ENCODE measurements at regions not wholly inside any gene's neighbourhood (a gene's known extent, or its start where the extent isn't known, plus 50 kb on each side); places are given as distances from the start of the nearest gene placed in this dataset.

DNA sequence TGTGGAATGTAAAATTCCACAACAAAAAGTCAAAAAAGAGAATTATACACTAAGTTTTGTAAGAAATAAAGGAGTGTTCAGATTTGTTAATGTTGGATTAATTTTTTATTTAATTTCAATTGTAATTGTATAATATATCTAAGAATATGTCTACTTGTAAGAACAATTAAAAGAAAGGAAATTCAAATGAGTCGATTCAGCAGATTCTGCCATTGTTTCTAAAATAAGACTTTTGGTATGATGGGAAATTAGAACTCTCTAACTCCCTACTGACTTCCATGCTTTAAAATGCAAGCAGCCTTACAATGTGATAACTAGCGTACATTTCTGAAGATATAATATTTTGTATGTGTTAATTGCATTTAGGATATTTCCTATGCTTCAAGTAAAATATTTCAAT, 395.9 kb upstream of the ZNF717 start:
- no peak overlapping the region for H3K4me2 ChIP-seq (ENCODE audit: insufficient read depth, low read length, poor library complexity, severe bottlenecking)
- no peaks in the 10 kb centered on the region for H3K4me1 ChIP-seq (ENCODE audit: control insufficient read depth in 2 of 2, insufficient read depth in 1 of 2, low read depth in 1 of 2, low read length in 2 of 2)
- no peak overlapping the region for H2AFZ ChIP-seq (ENCODE audit: low read length)
- no peaks in the 10 kb centered on the region for H3K27me3 ChIP-seq (ENCODE audit: control insufficient read depth in 3 of 3, insufficient read depth in 3 of 3, low read depth in 1 of 3, low read length in 3 of 3)
- H3K36me3 ChIP-seq (replicated peaks in 1 of 2; ENCODE audit: control insufficient read depth in 2 of 2, insufficient read depth in 2 of 2, low read length in 2 of 2), result no peaks in the 10 kb centered on the region
- no peak overlapping the region for H4K8ac ChIP-seq (ENCODE audit: low read depth, low read length)
- no peak overlapping the region for H3K27ac ChIP-seq (replicated peaks; ENCODE audit: low read length)
- WGBS, 2 donors (ENCODE audit: extremely low coverage in 2 of 2, insufficient read length in 2 of 2, insufficient replicate concordance in 1 of 2), result no CpG with 5 or more reads among the region's 2 CpGs
- no peak overlapping the region for H2AK5ac ChIP-seq (ENCODE audit: low read depth, low read length)
- no peak for DNase-seq (ENCODE audit: low spot score)
- H3K14ac ChIP-seq (ENCODE audit: low read length), result no peak overlapping the region
- H3K79me1 ChIP-seq (ENCODE audit: low read depth, low read length), result no peaks in the 10 kb centered on the region
- no peak overlapping the region for H2BK15ac ChIP-seq (ENCODE audit: low read length)
- H4K91ac ChIP-seq (ENCODE audit: low read depth, low read length, poor library complexity), result no peak overlapping the region
- no peak overlapping the region for H2BK12ac ChIP-seq (ENCODE audit: low read length)
- H3K4me3 ChIP-seq (ENCODE audit: low read length in 2 of 2), result no peak overlapping the region
- H3K4ac ChIP-seq (ENCODE audit: low read length), result no peak overlapping the region
- H3K9me3 ChIP-seq (replicated peaks in 1 of 2; ENCODE audit: control insufficient read depth in 2 of 2, insufficient read depth in 1 of 2, low read depth in 1 of 2, low read length in 2 of 2), result no peaks in the 10 kb centered on the region
- no peak overlapping the region for H3K18ac ChIP-seq (ENCODE audit: low read length)
- no peak overlapping the region for H3K9ac ChIP-seq (ENCODE audit: low read depth, low read length, poor library complexity)
- H3K23ac ChIP-seq (ENCODE audit: low read depth, low read length, poor library complexity), result no peak overlapping the region
- H2BK5ac ChIP-seq (ENCODE audit: low read length), result no peak overlapping the region
- H2BK120ac ChIP-seq (ENCODE audit: low read depth, low read length), result no peak overlapping the region

DNA sequence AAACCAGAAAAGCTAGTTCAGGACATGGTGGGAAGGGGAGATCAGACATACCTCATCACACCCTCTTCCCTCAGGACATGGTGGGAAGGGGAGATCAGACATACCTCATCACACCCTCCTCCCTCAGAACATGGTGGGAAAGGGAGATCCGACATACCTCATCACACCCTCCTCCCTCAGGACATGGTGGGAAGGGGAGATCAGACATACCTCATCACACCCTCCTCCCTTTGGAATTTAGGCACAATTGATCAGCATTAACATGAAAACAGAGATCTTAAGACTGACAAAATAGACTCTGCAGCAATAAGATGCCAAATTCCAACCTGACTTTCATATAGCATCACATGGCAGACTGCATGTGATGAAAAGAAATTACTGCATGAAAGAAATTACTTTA, 412.7 kb upstream of the ZNF717 start:
- WGBS, 2 donors (ENCODE audit: extremely low coverage in 2 of 2, insufficient read length in 2 of 2, insufficient replicate concordance in 1 of 2), result no CpG with 5 or more reads among the region's 1 CpG
- Histone ChIP-seq H2AFZ (ENCODE audit: low read length) (no peak overlapping the region), H4K8ac (ENCODE audit: low read depth, low read length) (peak overlapping the region; percentile 82), H2AK5ac (ENCODE audit: low read depth, low read length) (no peak overlapping the region), H3K4me3 (ENCODE audit: low read length in 2 of 2) (no peak overlapping the region), H3K4ac (ENCODE audit: low read length) (no peak overlapping the region), H3K18ac (ENCODE audit: low read length) (no peak overlapping the region), H2BK12ac (ENCODE audit: low read length) (no peak overlapping the region), H3K27ac (replicated peaks; ENCODE audit: low read length) (no peak overlapping the region), H4K91ac (ENCODE audit: low read depth, low read length, poor library complexity) (peak overlapping the region; percentile 85), H3K4me1 (ENCODE audit: control insufficient read depth in 2 of 2, insufficient read depth in 1 of 2, low read depth in 1 of 2, low read length in 2 of 2) (peaks cover 0 to 2% of the 10 kb centered on the region in 2 donors), H2BK15ac (ENCODE audit: low read length) (no peak overlapping the region), H2BK120ac (ENCODE audit: low read depth, low read length) (no peak overlapping the region), H3K79me1 (ENCODE audit: low read depth, low read length) (no peaks in the 10 kb centered on the region), H2BK5ac (ENCODE audit: low read length) (no peak overlapping the region), H3K14ac (ENCODE audit: low read length) (no peak overlapping the region), H3K4me2 (ENCODE audit: insufficient read depth, low read length, poor library complexity, severe bottlenecking) (no peak overlapping the region), H3K27me3 (ENCODE audit: control insufficient read depth in 3 of 3, insufficient read depth in 3 of 3, low read depth in 1 of 3, low read length in 3 of 3) (no peaks in the 10 kb centered on the region), H3K23ac (ENCODE audit: low read depth, low read length, poor library complexity) (no peak overlapping the region), H3K36me3 (replicated peaks in 1 of 2; ENCODE audit: control insufficient read depth in 2 of 2, insufficient read depth in 2 of 2, low read length in 2 of 2) (no peaks in the 10 kb centered on the region), H3K9me3 (replicated peaks in 1 of 2; ENCODE audit: control insufficient read depth in 2 of 2, insufficient read depth in 1 of 2, low read depth in 1 of 2, low read length in 2 of 2) (no peaks in the 10 kb centered on the region), H3K9ac (ENCODE audit: low read depth, low read length, poor library complexity) (no peak overlapping the region)
- no peak for DNase-seq (ENCODE audit: low spot score)

DNA sequence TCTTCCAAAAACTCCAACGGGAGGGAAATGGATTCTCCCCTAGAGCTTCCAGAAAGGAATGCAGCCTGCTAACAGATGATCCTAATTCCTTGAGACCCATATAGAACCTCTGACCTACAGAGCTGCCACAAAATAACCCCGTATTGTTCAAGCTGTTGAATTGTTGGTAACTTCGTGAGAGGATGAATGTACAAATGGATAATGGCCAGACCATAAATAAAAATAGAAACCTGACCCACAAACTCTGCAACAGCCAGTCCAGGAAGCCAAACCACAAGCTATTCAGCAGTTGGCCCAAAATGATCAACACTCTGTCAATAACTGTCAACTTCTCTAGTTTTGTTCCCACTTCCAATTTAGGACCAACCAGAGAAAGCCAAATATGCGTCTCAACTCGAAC, 414.0 kb upstream of the ZNF717 start:
- Histone ChIP-seq H3K27ac (replicated peaks; ENCODE audit: low read length) (no peak overlapping the region), H2BK5ac (ENCODE audit: low read length) (no peak overlapping the region), H2AFZ (ENCODE audit: low read length) (no peak overlapping the region), H2BK12ac (ENCODE audit: low read length) (no peak overlapping the region), H3K4me3 (ENCODE audit: low read length in 2 of 2) (no peak overlapping the region), H2BK15ac (ENCODE audit: low read length) (no peak overlapping the region), H3K79me1 (ENCODE audit: low read depth, low read length) (no peaks in the 10 kb centered on the region), H3K14ac (ENCODE audit: low read length) (no peak overlapping the region), H3K23ac (ENCODE audit: low read depth, low read length, poor library complexity) (no peak overlapping the region), H4K91ac (ENCODE audit: low read depth, low read length, poor library complexity) (no peak overlapping the region), H3K4me2 (ENCODE audit: insufficient read depth, low read length, poor library complexity, severe bottlenecking) (no peak overlapping the region), H3K36me3 (replicated peaks in 1 of 2; ENCODE audit: control insufficient read depth in 2 of 2, insufficient read depth in 2 of 2, low read length in 2 of 2) (no peaks in the 10 kb centered on the region), H3K4ac (ENCODE audit: low read length) (no peak overlapping the region), H2AK5ac (ENCODE audit: low read depth, low read length) (no peak overlapping the region), H4K8ac (ENCODE audit: low read depth, low read length) (no peak overlapping the region), H3K27me3 (ENCODE audit: control insufficient read depth in 3 of 3, insufficient read depth in 3 of 3, low read depth in 1 of 3, low read length in 3 of 3) (no peaks in the 10 kb centered on the region), H2BK120ac (ENCODE audit: low read depth, low read length) (no peak overlapping the region), H3K9ac (ENCODE audit: low read depth, low read length, poor library complexity) (no peak overlapping the region), H3K18ac (ENCODE audit: low read length) (no peak overlapping the region), H3K4me1 (ENCODE audit: control insufficient read depth in 2 of 2, insufficient read depth in 1 of 2, low read depth in 1 of 2, low read length in 2 of 2) (peaks cover 0 to 2% of the 10 kb centered on the region in 2 donors), H3K9me3 (replicated peaks in 1 of 2; ENCODE audit: control insufficient read depth in 2 of 2, insufficient read depth in 1 of 2, low read depth in 1 of 2, low read length in 2 of 2) (no peaks in the 10 kb centered on the region)
- no peak for DNase-seq (ENCODE audit: low spot score)
- no CpG with 5 or more reads among the region's 5 CpGs for whole genome bisulfite sequencing, 2 donors (ENCODE audit: extremely low coverage in 2 of 2, insufficient read length in 2 of 2, insufficient replicate concordance in 1 of 2)

DNA sequence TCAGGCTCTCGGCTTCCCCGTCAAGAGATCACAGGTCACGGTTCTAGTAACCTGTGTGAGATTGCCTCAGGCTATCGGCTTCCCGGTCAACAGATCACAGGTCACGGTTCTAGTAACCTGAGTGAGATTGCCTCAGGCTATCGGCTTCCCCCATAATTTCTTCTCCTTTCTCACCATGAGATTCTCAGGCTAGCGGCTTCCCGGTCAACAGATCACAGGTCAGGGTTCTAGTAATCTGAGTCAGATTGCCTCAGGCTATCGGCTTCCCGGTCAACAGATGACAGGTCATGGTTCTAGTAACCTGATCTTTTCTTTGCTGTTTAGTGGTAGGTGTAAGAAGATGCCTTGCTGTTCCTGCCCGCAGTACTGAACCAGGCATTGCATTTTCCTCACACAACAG, 418.2 kb upstream of the ZNF717 start:
- H3K4ac ChIP-seq (ENCODE audit: low read length), result no peak overlapping the region
- H4K91ac ChIP-seq (ENCODE audit: low read depth, low read length, poor library complexity), result no peak overlapping the region
- no CpG with 5 or more reads among the region's 12 CpGs for WGBS, 2 donors (ENCODE audit: extremely low coverage in 2 of 2, insufficient read length in 2 of 2, insufficient replicate concordance in 1 of 2)
- H3K4me3 ChIP-seq (ENCODE audit: low read length in 2 of 2), result no peak overlapping the region
- H2BK5ac ChIP-seq (ENCODE audit: low read length), result no peak overlapping the region
- no peak for DNase-seq (ENCODE audit: low spot score)
- H3K79me1 ChIP-seq (ENCODE audit: low read depth, low read length), result no peaks in the 10 kb centered on the region
- H2AFZ ChIP-seq (ENCODE audit: low read length), result no peak overlapping the region
- no peak overlapping the region for H3K18ac ChIP-seq (ENCODE audit: low read length)
- H3K36me3 ChIP-seq (replicated peaks in 1 of 2; ENCODE audit: control insufficient read depth in 2 of 2, insufficient read depth in 2 of 2, low read length in 2 of 2), result no peaks in the 10 kb centered on the region
- no peak overlapping the region for H2BK120ac ChIP-seq (ENCODE audit: low read depth, low read length)
- no peak overlapping the region for H3K27ac ChIP-seq (replicated peaks; ENCODE audit: low read length)
- H3K27me3 ChIP-seq (ENCODE audit: control insufficient read depth in 3 of 3, insufficient read depth in 3 of 3, low read depth in 1 of 3, low read length in 3 of 3), result no peaks in the 10 kb centered on the region
- H3K9me3 ChIP-seq (replicated peaks in 1 of 2; ENCODE audit: control insufficient read depth in 2 of 2, insufficient read depth in 1 of 2, low read depth in 1 of 2, low read length in 2 of 2), result no peaks in the 10 kb centered on the region
- no peak overlapping the region for H3K4me2 ChIP-seq (ENCODE audit: insufficient read depth, low read length, poor library complexity, severe bottlenecking)
- H2BK12ac ChIP-seq (ENCODE audit: low read length), result no peak overlapping the region
- no peak overlapping the region for H2AK5ac ChIP-seq (ENCODE audit: low read depth, low read length)
- no peaks in the 10 kb centered on the region for H3K4me1 ChIP-seq (ENCODE audit: control insufficient read depth in 2 of 2, insufficient read depth in 1 of 2, low read depth in 1 of 2, low read length in 2 of 2)
- H3K9ac ChIP-seq (ENCODE audit: low read depth, low read length, poor library complexity), result no peak overlapping the region
- H3K14ac ChIP-seq (ENCODE audit: low read length), result no peak overlapping the region
- H2BK15ac ChIP-seq (ENCODE audit: low read length), result no peak overlapping the region
- H4K8ac ChIP-seq (ENCODE audit: low read depth, low read length), result no peak overlapping the region
- H3K23ac ChIP-seq (ENCODE audit: low read depth, low read length, poor library complexity), result no peak overlapping the region

All from neuronal stem cell (in vitro differentiated cells).